WI38 (cell line): ENCODE measurements at regions not wholly inside any gene's neighbourhood (a gene's known extent, or its start where the extent isn't known, plus 50 kb on each side); places are given as distances from the start of the nearest gene placed in this dataset.

Source experiments
- H3K4me3 ChIP-seq: 2 replicates; pipeline ENCODE4 v1.5.1; 2011; ENCODE audit warnings: low read depth, mild to moderate bottlenecking, control low read depth, low read length
- CTCF ChIP-seq: IDR thresholded peaks from 2 replicates; pipeline ENCODE4 v1.5.1; 2012; ENCODE audit warnings: low read depth, mild to moderate bottlenecking, control low read depth, low read length

GRCh38 chr9:16321461-16322119 is 548.9 kb downstream of the BNC2 start:
- no peak overlapping the region for H3K4me3 ChIP-seq
- no peak for TF ChIP-seq CTCF

DNA sequence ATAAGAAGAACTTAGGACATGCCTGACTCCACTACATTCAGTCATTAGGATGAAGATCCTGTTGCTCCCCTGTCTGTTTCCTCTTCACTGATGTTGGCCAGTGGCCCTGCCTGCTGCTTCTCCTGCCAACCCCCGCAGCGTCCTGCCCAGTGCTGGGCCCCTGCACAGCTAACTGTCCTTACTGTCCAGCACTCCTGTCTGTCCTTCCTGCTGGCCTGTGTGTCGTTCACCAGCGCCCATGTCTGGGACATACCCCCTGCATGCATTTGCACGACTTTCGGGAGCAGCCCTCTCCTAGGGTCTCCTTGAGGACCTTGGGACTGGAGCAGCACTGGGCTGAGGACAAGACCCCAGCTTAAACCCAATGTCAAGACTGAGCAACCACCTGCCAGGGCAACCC is 547.6 kb downstream of the BNC2 start:
- no peak overlapping the region for H3K4me3 ChIP-seq
- no peak for TF ChIP-seq CTCF

DNA sequence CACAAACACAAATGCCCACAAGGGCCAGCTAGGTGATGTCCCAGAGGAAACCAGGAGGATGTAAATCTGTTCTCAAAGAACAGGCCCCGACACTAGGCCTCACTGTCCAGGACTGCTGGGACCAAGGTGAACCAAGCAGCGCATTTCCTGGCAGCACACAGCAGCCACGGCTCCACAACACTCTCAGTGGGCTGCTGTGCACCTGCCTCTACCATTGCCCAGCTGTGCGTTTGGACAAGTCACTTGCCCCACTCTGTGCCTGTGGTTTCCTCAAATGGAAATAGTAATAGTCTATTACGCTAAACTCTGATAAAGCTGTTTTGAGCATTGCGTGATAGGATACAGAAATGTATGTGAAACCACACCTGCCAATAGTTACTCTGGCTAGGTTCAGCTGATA is 544.5 kb downstream of the BNC2 start:
- TF ChIP-seq CTCF: no peak
- no peak overlapping the region for H3K4me3 ChIP-seq

DNA sequence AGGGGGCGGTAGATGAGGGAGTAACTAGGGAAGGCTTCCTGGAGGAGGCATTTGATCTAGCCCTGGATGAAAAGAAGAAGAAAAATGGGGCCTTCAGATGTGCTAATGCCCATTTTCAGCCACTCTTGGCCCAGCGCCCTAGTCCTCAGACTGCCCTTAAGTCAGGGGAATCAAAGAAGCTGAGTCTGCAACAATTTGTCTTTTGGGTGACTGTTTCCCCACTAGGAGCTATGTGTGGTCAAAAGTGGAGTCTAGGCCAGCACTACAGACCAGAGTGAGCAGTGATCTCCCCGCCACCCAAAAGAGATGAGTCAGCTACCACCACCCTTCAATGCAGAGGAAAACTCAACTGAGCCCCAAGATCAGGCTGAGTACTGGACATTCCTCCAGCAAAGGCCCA is 542.1 kb downstream of the BNC2 start:
- no peak for TF ChIP-seq CTCF
- H3K4me3 ChIP-seq: no peak overlapping the region

DNA sequence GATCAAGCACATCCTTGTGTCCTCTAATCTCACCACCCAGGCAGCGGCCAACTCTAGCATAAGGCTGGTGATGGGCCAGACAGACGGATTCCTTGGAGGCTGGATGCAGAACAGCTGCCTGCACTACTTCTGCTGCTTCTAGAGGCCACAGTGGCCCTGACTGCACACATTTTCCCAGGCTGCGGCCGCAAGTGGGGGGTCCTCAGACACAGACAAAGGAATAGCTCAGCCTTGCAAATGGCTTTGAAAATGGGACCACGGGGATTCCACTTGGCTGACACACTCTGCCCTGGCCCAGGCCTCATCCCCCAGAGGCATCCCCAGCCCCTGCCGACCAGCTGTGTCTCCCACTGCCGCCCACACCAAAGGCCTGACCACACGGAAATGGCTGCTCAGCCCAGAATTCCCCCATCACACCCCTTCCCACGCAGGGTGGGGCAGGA is 540.8 kb downstream of the BNC2 start:
- TF ChIP-seq CTCF: no peak
- H3K4me3 ChIP-seq: no peak overlapping the region

- no peak overlapping the region for H3K4me3 ChIP-seq
- no peak for TF ChIP-seq CTCF
These were observed 539.4 kb downstream of the BNC2 start for GRCh38 chr9:16331031-16331430.

DNA sequence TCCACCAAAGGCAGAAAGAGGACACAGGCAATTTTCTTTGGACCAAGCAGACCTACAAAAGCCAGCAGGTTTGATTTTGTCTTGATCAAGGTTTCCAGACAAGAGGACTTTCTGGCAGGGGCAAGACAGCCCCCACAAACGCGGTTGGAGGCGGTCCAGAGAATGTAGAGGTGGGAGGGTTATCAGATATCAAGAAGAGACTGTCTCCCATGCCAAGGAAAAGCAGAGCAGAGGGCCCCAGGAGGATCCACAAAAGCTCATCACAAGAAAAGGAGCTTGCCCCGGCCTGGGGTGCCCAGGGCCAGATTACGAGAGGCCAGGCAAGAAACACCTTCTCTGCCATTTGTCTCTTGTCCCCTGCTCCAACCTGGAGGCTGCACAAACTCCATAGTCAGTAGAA is 538.9 kb downstream of the BNC2 start:
- TF ChIP-seq CTCF: no peak
- no peak overlapping the region for H3K4me3 ChIP-seq
